ENCODE measurements at regions not wholly inside any gene's neighbourhood (a gene's known extent, or its start where the extent isn't known, plus 50 kb on each side); places are given as distances from the start of the nearest gene placed in this dataset.
"Not testable (repeated sequence)": the region's sequence is repeated elsewhere in the genome, so short reads cannot be mapped to it uniquely, and the experiment has no call there.

DNA sequence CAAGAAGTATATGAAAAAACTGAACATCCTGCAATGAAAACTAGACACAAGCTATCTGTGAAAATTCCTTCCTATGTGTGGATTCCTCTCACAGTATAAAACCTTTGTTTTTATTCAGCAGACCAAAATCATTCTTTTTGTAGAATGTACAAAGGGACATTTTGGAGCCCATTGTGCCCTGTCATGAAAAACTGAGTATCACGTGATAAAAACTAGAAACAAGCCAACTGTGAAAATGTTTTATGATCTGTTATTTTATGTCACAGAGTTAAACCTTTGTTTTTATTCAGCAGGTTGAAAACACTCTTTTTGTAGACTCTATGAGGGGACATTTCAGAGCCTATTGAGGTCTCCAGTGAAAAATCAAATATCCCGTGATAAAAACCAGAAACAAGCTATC is 1667.9 kb upstream of the DEFB115 start:
- DNase-seq (ENCODE audit: extremely low spot score); POLR2A ChIA-PET; CTCF ChIA-PET: not testable (repeated sequence)

DNA sequence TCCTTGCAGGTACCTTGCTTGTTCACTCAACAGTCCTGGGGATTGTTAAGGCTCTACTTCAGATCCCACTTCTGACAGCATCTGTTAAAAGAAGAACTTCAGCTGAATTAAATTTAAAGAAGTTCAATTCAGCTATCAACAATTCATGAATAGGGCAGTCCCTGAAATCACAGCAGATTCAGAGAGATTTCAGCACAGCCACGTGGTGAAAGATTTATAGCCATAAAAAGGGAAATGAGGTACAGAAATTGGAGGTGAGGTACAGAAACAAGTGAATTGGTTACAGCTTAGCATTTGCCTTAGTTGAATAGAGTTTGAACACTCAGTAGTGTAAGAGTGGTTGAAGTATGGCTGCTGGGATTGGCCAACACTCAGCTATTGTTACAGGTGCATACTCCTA is 1653.3 kb upstream of the DEFB115 start:
- CTCF ChIA-PET; POLR2A ChIA-PET; DNase-seq (ENCODE audit: extremely low spot score): not testable (repeated sequence)

DNA sequence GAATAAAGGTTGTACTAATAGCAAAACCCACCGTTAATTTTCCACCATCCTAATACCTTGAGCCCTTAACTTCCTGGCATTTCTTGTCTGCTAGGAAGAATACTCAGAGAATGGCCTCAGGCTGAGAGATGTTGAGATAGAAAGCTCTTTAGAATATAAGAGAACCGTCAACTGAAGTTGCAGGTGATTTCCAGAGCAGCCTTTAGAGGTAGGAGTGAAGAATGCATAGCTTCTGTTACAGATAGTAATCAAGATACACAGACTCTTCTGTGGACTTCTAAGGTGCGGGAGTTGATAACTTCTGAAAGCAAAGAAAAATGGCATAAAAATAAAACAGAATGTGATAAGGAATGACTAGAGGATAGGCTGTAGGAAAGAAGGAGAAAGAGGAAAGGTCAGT is 1651.3 kb upstream of the DEFB115 start:
- DNase-seq (ENCODE audit: extremely low spot score); CTCF ChIA-PET; POLR2A ChIA-PET: not testable (repeated sequence)

DNA sequence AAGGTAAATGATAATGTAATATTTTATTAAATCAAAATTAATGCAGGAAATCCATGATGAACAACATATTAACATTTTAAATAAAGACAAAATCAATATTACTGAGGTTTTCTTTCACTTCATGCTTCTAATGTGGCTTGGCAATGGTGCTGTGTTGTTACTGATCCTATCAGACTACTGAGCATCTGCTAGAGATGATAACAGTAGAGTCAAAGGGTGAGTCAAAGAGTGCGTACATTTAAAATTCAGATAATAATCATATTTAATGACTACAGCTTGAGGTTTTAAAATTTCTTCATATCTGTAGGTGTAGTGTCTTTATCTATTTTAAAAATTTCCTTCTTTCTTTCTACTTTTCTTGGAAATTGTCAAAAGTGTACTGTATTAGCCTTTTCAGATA is 1628.1 kb upstream of the DEFB115 start:
- POLR2A ChIA-PET; CTCF ChIA-PET; DNase-seq (ENCODE audit: extremely low spot score): not testable (repeated sequence)
